Activated T-cell treated with anti-CD3 and anti-CD28 coated beads, Interleukin-2, amount 50 U/mL, for 4 hours (primary cell): ENCODE measurements at regions not wholly inside any gene's neighbourhood (a gene's known extent, or its start where the extent isn't known, plus 50 kb on each side); places are given as distances from the start of the nearest gene placed in this dataset.

Source experiments
- ATAC-seq, 2 donors: fragments of 200-7000 bp; cut with Tn5 transposase; one replicate each; pipeline ENCODE4 v1.10.0; 2021
- DNase-seq: peaks from one replicate; pipeline ENCODE4 v3.0.0-alpha.2; 2020
- H3K27me3 Mint-ChIP-seq: one replicate; pipeline ENCODE4 v1.8.0; 2021; ENCODE audit warnings: low read depth, mixed read lengths
- H3K36me3 Mint-ChIP-seq: one replicate; pipeline ENCODE4 v1.8.0; 2022; ENCODE audit warnings: mixed read lengths; ENCODE audit not compliant: insufficient read depth
- H3K4me1 Mint-ChIP-seq: one replicate; pipeline ENCODE4 v1.8.0; 2021; ENCODE audit warnings: low read depth, mixed read lengths
- H3K4me3 Mint-ChIP-seq: one replicate; pipeline ENCODE4 v1.8.0; 2021; ENCODE audit warnings: mild to moderate bottlenecking, moderate library complexity, mixed read lengths
- H3K9me3 Mint-ChIP-seq: one replicate; pipeline ENCODE4 v1.8.0; 2021; ENCODE audit warnings: mixed read lengths

DNA sequence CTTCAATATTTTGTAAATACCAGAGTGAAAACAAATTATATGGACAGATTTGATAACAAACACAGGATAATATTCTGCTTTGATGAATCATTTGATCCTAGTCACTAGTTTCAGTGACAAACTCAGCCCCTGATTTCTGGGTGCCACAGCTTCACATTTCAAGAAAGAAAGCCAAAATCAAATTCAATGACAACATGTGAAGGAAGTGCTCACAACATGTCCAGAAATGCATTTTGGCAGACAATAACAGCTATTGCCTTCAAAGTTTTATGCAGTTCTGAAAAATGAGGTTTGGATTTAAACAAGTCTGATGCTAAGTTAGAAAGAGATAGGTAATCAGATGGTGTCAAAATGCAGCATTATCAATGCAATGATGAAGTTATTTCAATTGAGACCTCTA, 106.9 kb upstream of the PIEZO2 start:
- H3K27me3 Mint-ChIP-seq, result no peaks in the 10 kb centered on the region
- no peaks in the 10 kb centered on the region for H3K4me1 Mint-ChIP-seq
- no peaks in the 10 kb centered on the region for H3K36me3 Mint-ChIP-seq
- ATAC-seq, result no peak
- H3K4me3 Mint-ChIP-seq, result no peak overlapping the region
- no peak for DNase-seq
- H3K9me3 Mint-ChIP-seq, result peaks cover 4% of the 10 kb centered on the region

DNA sequence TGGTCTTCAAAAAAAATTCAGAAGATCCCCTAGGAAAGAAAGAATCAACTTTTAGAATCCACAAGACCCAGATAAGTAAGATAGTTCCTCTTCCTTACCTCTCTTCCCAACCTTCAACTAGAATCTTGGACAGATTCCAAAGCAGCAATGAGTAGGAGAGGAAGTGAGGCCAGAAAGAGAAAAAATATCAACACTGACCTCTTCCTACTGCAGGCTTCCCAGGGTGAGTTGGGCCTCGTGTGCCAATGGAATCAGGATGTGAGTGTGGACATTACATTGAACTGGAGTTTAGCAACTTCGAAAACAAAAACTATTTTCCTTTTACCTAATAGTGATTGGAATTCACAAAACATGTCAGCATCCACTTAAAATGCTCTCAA, 102.5 kb upstream of the PIEZO2 start:
- Mint-ChIP-seq H3K4me1 (no peaks in the 10 kb centered on the region), H3K27me3 (peaks cover 3% of the 10 kb centered on the region), H3K36me3 (no peaks in the 10 kb centered on the region), H3K4me3 (no peak overlapping the region), H3K9me3 (peaks cover 4% of the 10 kb centered on the region)
- DNase-seq (no peak), ATAC-seq (no peak)

DNA sequence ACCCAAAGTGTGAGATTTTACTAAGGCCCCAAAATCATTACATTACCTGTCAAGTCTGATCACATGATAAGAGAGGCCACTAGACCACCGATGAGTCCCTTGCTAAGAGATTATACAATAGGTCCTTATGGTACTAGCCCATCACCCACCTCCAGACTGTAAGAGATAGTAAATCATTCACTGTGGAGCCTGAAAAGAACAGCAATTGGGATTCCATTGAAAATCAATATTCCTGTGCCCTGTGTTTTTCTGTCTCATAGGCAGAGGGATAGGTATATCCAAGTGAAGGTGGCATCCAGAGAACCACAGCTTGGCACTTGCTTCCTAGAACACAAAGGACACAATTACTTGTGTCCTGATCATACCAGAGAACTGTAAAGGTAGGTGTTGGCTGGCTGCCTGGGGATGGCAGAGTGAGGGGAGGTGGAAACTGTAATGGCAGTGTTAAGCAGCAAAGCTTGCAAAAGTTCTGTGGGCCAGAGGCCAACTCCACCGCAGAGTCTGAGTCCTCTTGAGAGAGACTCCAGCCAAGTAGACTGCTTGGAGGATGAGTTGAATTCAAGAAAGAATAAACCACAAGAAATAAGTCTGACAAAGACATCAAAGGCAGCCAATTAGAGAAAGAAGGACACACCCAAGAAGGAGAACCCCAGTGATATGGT, 102.0 kb upstream of the PIEZO2 start:
- Mint-ChIP-seq H3K4me3 (no peak overlapping the region), H3K36me3 (no peaks in the 10 kb centered on the region), H3K4me1 (no peaks in the 10 kb centered on the region), H3K9me3 (peaks cover 4% of the 10 kb centered on the region), H3K27me3 (peaks cover 3% of the 10 kb centered on the region)
- ATAC-seq (no peak), DNase-seq (no peak)

DNA sequence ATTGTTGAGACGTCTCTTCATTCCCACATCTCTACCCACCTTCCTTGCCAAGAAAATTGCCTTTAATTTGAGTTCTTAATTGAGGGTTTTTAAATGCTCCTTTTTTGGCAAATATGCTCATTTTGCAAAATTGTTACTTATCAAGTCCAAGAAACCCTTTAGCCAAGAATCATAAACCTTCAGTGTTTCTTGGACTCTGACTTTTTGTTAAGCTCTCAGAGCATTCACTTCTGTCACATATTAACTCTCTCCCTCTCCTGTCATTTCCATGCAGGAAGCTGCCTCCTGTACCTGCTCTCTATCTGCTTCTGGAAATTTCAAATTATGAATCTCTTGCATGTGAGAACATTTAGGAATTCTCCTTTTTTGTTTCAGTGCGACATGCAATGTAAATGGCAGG, 100.0 kb upstream of the PIEZO2 start:
- no peak for ATAC-seq

DNA sequence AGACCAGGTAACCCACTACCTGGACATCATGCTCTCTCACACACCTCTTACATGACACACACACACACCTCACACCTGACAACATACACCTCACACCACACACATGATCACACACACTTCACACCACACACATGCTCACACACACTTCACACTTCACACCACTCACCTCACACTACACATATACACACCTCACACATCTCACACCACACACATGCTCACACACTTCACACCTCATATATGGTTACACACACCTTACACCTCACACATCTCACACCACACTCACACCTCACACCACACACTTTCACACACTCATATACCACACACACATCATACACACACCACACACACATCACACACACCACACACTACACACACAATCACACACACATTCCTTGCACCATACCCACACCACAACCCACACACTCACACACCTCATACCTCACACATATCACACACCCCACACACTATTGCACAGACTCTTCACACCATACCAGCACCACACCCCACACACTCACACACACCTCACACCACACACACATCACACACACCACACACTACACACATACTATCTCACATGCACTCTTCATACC, 98.1 kb upstream of the PIEZO2 start:
- Mint-ChIP-seq H3K27me3 (peaks cover 3% of the 10 kb centered on the region), H3K9me3 (peaks cover 4% of the 10 kb centered on the region), H3K4me1 (no peaks in the 10 kb centered on the region), H3K36me3 (no peaks in the 10 kb centered on the region), H3K4me3 (no peak overlapping the region)
- ATAC-seq (no peak), DNase-seq (no peak)

More for the DNA sequence above, 100.0 kb upstream of the PIEZO2 start:
- Mint-ChIP-seq H3K9me3 (peaks cover 4% of the 10 kb centered on the region), H3K4me3 (no peak overlapping the region), H3K36me3 (no peaks in the 10 kb centered on the region), H3K4me1 (no peaks in the 10 kb centered on the region), H3K27me3 (peaks cover 3% of the 10 kb centered on the region)
- no peak for DNase-seq

DNA sequence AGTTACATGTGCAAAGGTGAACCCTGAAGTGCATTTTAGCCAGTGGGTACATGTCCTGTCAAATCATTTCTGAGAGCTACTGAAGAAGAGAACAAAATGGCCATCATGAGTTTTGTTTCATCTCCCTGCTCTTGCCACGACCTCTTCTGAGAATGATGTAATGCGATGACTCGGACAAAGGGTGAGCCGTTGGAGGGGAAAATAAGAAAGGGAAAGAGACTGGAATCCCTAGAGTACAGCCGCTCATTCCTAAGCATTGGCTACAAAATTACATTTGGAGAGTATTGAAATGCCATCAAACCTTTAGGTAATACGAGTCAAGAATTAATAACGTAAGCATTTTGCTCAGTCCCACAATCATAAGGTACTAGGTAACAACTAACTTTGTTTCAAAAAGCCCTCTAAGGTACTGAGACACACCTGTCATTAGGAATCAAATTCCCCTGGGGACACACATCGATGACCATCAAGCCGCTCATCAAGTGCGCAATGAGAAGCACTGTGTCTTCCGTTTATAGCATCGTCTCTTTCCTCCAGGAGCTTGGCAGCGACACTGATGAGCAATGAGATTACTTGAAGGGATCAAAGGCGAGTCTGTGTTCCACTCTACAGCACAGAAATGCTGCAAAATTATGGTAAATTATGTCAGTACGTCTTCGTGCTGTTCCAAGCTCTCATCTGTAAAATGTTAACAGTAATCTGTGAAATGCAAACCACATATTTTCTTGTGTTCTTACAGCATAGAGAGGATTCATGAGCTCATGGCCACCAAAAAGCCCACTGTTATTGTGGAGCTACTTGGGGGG, 97.3 kb upstream of the PIEZO2 start:
- Mint-ChIP-seq H3K9me3 (no peaks in the 10 kb centered on the region), H3K4me1 (no peaks in the 10 kb centered on the region), H3K36me3 (no peaks in the 10 kb centered on the region), H3K4me3 (no peak overlapping the region), H3K27me3 (peaks cover 3% of the 10 kb centered on the region)
- no peak for DNase-seq
- no peak for ATAC-seq

DNA sequence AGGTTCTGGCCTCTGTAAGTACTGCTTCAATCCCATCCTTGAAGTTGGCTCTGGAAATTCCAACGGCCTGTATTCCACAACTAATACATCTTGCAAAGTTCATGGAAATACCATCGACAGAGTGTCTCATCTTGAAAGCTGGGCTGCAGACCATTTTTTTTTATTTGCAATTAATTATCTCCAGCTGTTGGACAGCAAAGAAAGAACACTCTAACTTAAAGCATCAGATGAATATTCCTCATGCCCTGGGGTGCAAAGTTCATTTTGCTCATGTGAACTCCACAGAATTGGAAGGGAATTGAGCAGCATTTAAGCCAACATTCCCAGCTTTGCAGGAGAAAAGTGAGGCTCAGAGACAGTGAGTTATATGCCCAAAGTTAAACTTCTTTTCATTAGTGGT, 96.5 kb upstream of the PIEZO2 start:
- DNase-seq (no peak), ATAC-seq (no peak)
- Mint-ChIP-seq H3K36me3 (no peaks in the 10 kb centered on the region), H3K4me3 (no peak overlapping the region), H3K27me3 (peaks cover 3% of the 10 kb centered on the region), H3K4me1 (no peaks in the 10 kb centered on the region), H3K9me3 (no peaks in the 10 kb centered on the region)

DNA sequence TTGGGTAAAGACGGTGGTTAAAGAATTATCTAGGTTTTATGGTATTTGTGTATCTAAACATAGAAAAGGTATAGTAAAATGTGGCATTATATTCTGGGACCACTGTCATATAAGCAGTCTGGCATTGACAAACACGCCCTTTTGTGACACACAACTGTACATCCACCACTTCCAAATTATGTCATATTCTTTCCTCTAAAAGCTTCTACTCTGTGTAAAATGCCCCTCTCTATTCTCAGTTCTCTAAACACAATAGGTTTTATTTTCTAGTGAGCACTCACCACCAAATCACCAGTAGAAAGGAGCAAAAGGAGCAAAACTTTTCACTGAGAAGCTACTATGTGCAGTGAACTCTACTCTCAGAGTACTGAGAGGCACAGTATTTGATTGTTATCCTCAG, 88.1 kb upstream of the PIEZO2 start:
- ATAC-seq (no peak), DNase-seq (no peak)
- Mint-ChIP-seq H3K27me3 (peaks cover 2% of the 10 kb centered on the region), H3K4me3 (no peak overlapping the region), H3K9me3 (no peaks in the 10 kb centered on the region), H3K4me1 (no peaks in the 10 kb centered on the region), H3K36me3 (no peaks in the 10 kb centered on the region)

DNA sequence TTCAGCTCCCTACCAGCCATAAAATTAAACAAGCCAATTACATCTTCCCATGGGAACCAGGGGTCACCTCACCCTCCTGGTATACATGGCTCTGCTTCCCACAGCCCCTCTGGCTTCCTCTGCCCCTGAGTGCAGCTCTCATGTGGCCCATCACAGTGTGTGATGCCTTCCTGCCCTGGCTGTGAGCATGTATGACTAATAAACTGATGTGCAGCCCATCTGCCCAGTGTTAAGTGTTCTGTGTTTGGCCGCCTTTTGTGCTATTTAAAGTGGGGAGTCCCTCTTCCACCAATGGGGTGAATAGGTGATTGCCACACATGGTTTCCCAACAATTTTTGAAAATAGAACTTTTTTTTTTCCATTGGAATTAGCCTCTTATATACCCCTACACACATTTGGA, 87.7 kb upstream of the PIEZO2 start:
- Mint-ChIP-seq H3K36me3 (no peaks in the 10 kb centered on the region), H3K27me3 (peaks cover 2% of the 10 kb centered on the region), H3K9me3 (no peaks in the 10 kb centered on the region), H3K4me1 (no peaks in the 10 kb centered on the region), H3K4me3 (no peak overlapping the region)
- DNase-seq (no peak), ATAC-seq (no peak)

DNA sequence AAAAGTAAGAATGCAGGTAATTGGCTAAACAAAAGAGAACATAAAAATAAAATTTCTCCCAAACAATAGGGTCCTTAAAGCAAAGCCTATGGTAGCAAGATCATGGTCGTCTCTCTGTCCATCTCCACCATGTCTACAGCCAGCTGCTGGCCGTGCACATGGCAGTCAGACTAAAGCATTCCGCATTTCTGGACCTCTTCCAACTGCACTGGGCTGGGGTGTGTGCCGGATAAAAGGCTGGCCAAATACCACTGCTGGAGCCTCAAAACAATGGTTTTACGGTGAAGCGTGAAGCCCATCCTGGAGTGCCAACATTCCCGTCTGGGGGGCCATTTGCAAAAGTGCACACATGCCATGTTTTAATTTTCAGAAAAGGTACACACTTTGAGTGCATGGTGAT, 74.8 kb upstream of the PIEZO2 start:
- H3K4me1 Mint-ChIP-seq, result no peaks in the 10 kb centered on the region
- H3K36me3 Mint-ChIP-seq, result no peaks in the 10 kb centered on the region
- no peak overlapping the region for H3K4me3 Mint-ChIP-seq
- no peaks in the 10 kb centered on the region for H3K9me3 Mint-ChIP-seq
- no peaks in the 10 kb centered on the region for H3K27me3 Mint-ChIP-seq
- DNase-seq (no peak), ATAC-seq (no peak)

DNA sequence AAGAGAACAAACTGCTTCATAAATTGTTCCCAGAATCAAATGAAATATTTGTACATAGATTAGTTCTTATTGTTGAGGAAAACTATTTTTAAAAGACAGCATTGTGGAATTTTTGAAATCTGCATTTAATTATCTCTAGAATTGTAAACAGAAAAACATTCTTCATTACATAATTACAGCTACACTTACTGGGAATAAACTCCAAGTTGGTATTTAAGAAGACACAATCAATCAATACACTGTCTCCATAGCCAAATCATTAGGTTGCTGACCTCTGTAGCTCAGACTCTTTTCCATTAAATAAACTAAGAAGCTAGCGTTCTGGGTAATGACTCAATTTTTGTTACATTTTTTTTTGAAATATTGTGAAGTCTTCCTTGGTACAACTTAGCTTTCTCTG, 70.2 kb upstream of the PIEZO2 start:
- no peaks in the 10 kb centered on the region for H3K4me1 Mint-ChIP-seq
- peaks cover 3% of the 10 kb centered on the region for H3K27me3 Mint-ChIP-seq
- H3K9me3 Mint-ChIP-seq, result no peaks in the 10 kb centered on the region
- no peak overlapping the region for H3K4me3 Mint-ChIP-seq
- DNase-seq (no peak), ATAC-seq (no peak)
- H3K36me3 Mint-ChIP-seq, result no peaks in the 10 kb centered on the region

DNA sequence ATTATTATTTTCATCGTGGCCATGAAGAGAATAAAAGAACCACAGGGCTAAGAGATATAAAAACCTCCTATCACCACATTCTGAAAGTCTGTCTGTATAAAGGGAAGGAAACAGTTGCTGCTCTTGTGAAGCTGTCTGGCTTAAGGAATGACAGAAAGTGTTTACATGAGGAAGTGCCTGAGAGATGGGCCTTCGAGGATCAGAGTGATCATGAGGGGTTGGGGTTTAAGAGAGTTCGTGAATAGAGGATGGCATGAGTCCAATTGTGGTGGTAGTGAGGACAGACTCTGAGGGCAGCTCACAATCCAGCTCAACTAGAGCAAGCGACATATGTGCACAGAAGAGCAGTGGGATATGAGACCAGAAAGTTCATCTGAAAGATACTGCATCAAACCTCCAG, 65.8 kb upstream of the PIEZO2 start:
- DNase-seq (no peak), ATAC-seq (no peak)
- no peaks in the 10 kb centered on the region for H3K4me1 Mint-ChIP-seq

DNA sequence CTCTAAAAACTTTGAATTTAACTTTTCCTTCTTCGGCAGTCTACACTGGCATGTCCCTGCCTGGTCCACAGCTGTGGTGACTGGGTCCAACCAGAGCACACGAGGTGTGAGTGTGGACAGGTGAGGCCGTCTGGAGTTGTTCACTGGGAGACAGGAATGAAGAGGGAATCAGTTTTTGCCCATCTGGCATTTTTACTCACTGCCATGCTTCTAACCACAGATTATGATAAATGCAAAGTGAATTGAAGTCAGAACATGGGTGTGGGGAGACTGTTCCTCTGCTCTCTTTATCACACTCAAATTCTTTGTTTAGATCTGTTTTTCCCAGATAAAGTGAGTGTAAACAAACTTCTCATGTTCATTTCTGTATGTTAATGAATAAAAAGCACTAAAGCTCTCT, 54.7 kb upstream of the PIEZO2 start:
- Mint-ChIP-seq H3K27me3 (peaks cover 5% of the 10 kb centered on the region), H3K36me3 (no peaks in the 10 kb centered on the region), H3K4me3 (no peak overlapping the region), H3K4me1 (no peaks in the 10 kb centered on the region), H3K9me3 (no peaks in the 10 kb centered on the region)
- DNase-seq (no peak), ATAC-seq (no peak)

More for the DNA sequence above, 65.8 kb upstream of the PIEZO2 start:
- no peaks in the 10 kb centered on the region for H3K36me3 Mint-ChIP-seq
- H3K27me3 Mint-ChIP-seq, result peaks cover 3% of the 10 kb centered on the region
- H3K9me3 Mint-ChIP-seq, result no peaks in the 10 kb centered on the region
- H3K4me3 Mint-ChIP-seq, result no peak overlapping the region

DNA sequence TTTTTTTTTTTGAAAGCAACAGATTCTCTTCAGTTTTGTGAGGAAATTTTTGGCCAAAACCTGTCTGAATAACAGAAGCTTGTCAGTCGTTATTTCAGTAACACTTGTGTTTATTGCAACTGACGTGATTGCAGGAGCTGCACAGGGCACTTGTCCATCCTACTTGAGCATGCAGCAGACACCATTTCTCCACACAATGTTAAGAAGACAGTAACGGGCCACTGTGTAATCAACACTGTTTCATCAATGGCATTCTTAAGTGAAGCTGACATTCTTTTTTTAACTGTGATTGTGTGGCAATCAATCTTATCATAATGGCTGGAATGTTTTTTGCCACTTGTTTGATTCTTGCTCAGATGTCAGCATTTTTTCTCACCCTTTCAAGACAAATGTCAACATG, 50.1 kb upstream of the PIEZO2 start:
- Mint-ChIP-seq H3K4me3 (no peak overlapping the region), H3K9me3 (no peaks in the 10 kb centered on the region), H3K36me3 (no peaks in the 10 kb centered on the region), H3K27me3 (no peaks in the 10 kb centered on the region), H3K4me1 (no peaks in the 10 kb centered on the region)
- ATAC-seq (no peak), DNase-seq (no peak)
